ENCODE measurements at regions not wholly inside any gene's neighbourhood (a gene's known extent, or its start where the extent isn't known, plus 50 kb on each side); places are given as distances from the start of the nearest gene placed in this dataset.
"Not testable (repeated sequence)": the region's sequence is repeated elsewhere in the genome, so short reads cannot be mapped to it uniquely, and the experiment has no call there.

DNA sequence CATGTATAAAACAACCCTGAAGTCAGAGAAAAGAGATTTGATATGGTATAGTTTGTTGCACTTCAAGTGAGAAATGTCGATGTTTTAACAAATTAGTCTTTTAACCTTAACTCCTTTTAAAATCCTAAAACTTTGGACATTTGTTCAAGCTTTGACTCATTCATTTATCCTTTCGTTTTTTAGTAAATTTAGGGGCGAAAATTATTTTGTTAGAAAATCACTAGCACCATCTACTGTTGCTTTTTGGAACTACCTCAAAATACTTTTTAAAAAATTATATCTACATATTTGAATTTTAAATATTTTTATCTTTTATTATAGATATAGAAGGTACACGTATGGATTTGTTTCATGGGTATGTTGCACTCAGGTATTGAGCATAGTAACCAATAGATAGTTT is 165.1 kb upstream of the POF1B start (continued):
- TF ChIP-seq ATF6 (CRISPR knock-in tag; IDR thresholded peaks at IDR 0.05) = no peak
- no peak for TF ChIP-seq CREM (CRISPR knock-in tag; IDR thresholded peaks at IDR 0.05)
- no peak for TF ChIP-seq NR3C1 (CRISPR knock-in tag; conservative IDR thresholded peaks at IDR 0.05; ENCODE audit: low read depth)
- no peak for TF ChIP-seq FOXP1 (CRISPR knock-in tag; IDR thresholded peaks at IDR 0.05; ENCODE audit: borderline replicate concordance)
- no peak for TF ChIP-seq TCF7 (CRISPR knock-in tag; IDR thresholded peaks at IDR 0.05; ENCODE audit: low read depth)
- TF ChIP-seq, protein P1, sequence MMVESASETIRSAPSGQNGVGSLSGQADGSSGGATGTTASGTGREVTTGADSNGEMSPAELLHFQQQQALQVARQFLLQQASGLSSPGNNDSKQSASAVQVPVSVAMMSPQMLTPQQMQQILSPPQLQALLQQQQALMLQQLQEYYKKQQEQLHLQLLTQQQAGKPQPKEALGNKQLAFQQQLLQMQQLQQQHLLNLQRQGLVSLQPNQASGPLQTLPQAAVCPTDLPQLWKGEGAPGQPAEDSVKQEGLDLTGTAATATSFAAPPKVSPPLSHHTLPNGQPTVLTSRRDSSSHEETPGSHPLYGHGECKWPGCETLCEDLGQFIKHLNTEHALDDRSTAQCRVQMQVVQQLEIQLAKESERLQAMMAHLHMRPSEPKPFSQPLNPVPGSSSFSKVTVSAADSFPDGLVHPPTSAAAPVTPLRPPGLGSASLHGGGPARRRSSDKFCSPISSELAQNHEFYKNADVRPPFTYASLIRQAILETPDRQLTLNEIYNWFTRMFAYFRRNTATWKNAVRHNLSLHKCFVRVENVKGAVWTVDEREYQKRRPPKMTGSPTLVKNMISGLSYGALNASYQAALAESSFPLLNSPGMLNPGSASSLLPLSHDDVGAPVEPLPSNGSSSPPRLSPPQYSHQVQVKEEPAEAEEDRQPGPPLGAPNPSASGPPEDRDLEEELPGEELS (CRISPR knock-in tag; IDR thresholded peaks at IDR 0.05) = no peak

DNA sequence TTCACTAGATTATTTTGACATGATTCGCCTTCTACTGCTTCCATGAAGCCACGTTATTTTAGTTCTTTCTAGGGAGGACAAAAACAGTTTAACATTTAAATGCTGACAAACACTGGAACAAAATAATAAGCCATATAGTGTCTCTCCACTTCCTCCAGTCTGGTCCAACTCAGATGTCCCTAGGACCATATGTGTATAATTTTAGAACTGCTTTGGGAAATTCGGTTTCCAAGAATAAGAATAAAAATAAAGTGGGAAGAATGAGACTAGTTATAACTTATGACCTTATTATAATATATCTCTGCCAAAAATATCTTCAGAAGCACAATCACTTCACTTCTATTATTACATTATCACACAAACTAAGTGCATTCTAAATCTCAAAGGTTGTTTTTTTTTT is 164.4 kb upstream of the POF1B start:
- DNase-seq (ENCODE audit: low spot score) (no peak), ATAC-seq (no peak)
- H3K27ac Mint-ChIP-seq = no peak overlapping the region
- H3K4me3 Mint-ChIP-seq = no peak overlapping the region
- H3K27me3 Mint-ChIP-seq (ENCODE audit: low read depth) = no peaks in the 10 kb centered on the region
- POLR2A ChIA-PET = no interaction called here
- H3K4me1 Mint-ChIP-seq = peaks cover 2% of the 10 kb centered on the region
- TF ChIP-seq, protein P2, sequence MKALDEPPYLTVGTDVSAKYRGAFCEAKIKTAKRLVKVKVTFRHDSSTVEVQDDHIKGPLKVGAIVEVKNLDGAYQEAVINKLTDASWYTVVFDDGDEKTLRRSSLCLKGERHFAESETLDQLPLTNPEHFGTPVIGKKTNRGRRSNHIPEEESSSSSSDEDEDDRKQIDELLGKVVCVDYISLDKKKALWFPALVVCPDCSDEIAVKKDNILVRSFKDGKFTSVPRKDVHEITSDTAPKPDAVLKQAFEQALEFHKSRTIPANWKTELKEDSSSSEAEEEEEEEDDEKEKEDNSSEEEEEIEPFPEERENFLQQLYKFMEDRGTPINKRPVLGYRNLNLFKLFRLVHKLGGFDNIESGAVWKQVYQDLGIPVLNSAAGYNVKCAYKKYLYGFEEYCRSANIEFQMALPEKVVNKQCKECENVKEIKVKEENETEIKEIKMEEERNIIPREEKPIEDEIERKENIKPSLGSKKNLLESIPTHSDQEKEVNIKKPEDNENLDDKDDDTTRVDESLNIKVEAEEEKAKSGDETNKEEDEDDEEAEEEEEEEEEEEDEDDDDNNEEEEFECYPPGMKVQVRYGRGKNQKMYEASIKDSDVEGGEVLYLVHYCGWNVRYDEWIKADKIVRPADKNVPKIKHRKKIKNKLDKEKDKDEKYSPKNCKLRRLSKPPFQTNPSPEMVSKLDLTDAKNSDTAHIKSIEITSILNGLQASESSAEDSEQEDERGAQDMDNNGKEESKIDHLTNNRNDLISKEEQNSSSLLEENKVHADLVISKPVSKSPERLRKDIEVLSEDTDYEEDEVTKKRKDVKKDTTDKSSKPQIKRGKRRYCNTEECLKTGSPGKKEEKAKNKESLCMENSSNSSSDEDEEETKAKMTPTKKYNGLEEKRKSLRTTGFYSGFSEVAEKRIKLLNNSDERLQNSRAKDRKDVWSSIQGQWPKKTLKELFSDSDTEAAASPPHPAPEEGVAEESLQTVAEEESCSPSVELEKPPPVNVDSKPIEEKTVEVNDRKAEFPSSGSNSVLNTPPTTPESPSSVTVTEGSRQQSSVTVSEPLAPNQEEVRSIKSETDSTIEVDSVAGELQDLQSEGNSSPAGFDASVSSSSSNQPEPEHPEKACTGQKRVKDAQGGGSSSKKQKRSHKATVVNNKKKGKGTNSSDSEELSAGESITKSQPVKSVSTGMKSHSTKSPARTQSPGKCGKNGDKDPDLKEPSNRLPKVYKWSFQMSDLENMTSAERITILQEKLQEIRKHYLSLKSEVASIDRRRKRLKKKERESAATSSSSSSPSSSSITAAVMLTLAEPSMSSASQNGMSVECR (CRISPR knock-in tag; IDR thresholded peaks at IDR 0.05; ENCODE audit: borderline replicate concordance) = no peak
- no peak for TF ChIP-seq ZNF512 (CRISPR knock-in tag; IDR thresholded peaks at IDR 0.05; ENCODE audit: borderline replicate concordance)
- CTCF ChIA-PET = interaction anchor here (1.3 kb wide), 2 partner anchors 433 to 462 kb away, joined by 3 to 5 read pairs; no protein-coding TSS in a partner anchor
- H3K9me3 Mint-ChIP-seq = no peaks in the 10 kb centered on the region
- no peaks in the 10 kb centered on the region for H3K36me3 Mint-ChIP-seq

- H3K27ac Mint-ChIP-seq, H3K9me3 Mint-ChIP-seq, CTCF ChIA-PET, H3K36me3 Mint-ChIP-seq, POLR2A ChIA-PET, ATAC-seq, H3K4me1 Mint-ChIP-seq: not testable (repeated sequence)
- peak; percentile 16 for DNase-seq (ENCODE audit: low spot score)
- H3K4me3 Mint-ChIP-seq = peak overlapping the region; percentile 66
- H3K27me3 Mint-ChIP-seq (ENCODE audit: low read depth) = peaks cover 15% of the 10 kb centered on the region
Measured at GRCh38 chrX:85529141-85529540, 149.7 kb upstream of the POF1B start.

DNA sequence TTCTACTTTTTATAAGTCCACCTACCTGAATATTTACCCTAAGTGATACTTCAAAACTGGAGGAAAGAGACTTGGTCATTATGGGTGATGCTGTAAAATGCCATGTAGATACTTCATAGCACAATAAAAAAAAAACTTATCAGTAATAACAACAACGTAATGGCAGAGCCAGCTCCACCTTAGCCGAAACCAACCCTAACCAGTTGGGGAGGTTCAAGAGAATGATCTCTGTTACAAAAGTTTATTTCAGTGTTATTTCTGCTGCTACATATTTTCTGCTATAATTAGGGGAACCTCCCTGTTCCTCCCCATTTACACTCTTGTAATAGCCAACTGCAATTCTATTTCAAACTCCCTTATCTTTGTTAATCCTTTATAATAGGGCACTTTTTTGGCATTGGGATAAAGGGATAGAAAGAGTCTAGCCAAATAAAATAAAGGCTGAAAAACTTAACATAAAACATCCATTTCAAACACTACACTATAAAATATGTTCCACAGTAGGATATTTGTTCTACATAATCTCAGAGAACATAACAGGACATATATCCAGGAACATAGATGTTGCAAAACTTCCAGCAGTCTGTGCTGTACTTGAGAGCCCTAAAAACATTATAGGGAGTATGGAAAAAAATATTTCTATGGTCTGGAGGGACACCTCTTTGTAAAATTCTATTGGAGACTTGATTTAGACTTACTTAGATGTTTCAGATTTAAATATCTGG is 138.7 kb upstream of the POF1B start:
- ATAC-seq (no peak), DNase-seq (ENCODE audit: low spot score) (no peak)
- H3K27me3 Mint-ChIP-seq (ENCODE audit: low read depth) = no peaks in the 10 kb centered on the region
- H3K27ac Mint-ChIP-seq = no peak overlapping the region
- H3K4me3 Mint-ChIP-seq = no peak overlapping the region
- H3K4me1 Mint-ChIP-seq = no peaks in the 10 kb centered on the region
- no peaks in the 10 kb centered on the region for H3K9me3 Mint-ChIP-seq
- ChIA-PET CTCF (no interaction called here), POLR2A (no interaction called here)
- H3K36me3 Mint-ChIP-seq = no peaks in the 10 kb centered on the region
- TF ChIP-seq OVOL2 (CRISPR knock-in tag; IDR thresholded peaks at IDR 0.05; ENCODE audit: borderline replicate concordance) = no peak
- TF ChIP-seq, protein P3, sequence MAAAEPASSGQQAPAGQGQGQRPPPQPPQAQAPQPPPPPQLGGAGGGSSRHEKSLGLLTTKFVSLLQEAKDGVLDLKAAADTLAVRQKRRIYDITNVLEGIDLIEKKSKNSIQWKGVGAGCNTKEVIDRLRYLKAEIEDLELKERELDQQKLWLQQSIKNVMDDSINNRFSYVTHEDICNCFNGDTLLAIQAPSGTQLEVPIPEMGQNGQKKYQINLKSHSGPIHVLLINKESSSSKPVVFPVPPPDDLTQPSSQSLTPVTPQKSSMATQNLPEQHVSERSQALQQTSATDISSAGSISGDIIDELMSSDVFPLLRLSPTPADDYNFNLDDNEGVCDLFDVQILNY (CRISPR knock-in tag; IDR thresholded peaks at IDR 0.05) = no peak

Measured in WTC11 (cell line).